HG03060 (cell line): ENCODE measurements at regions not wholly inside any gene's neighbourhood (a gene's known extent, or its start where the extent isn't known, plus 50 kb on each side); places are given as distances from the start of the nearest gene placed in this dataset.

Experiments
- ATAC-seq: cut with Tn5 transposase; IDR thresholded peaks from one replicate; pipeline ENCODE4 v1.9.1; 2021; ENCODE audit warnings: low read depth, moderate number of reproducible peaks; ENCODE audit not compliant: unreplicated experiment

DNA sequence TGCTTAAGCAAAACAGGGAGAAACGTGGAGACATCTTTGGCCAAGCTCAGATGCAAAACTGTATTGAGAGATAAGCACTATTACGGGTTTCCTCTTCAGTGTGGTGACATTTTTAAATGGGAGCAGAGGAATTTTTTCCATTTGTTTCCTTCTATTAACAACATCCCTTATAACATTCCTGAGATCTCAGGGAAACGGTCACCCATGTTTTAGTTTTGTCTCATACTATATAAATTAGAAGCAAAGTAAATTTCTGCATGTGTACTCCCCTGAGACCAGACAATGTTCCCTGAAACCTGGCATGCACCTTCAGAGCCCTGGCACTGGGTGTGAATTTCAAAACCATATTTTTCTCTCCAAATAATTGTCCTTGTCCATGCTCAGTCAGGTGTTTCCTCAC is 57.6 kb upstream of the RNF152 start:
- ATAC-seq: no peak

- ATAC-seq: no peak
Measured at GRCh38 chr18:61949946-61950345, 57.1 kb upstream of the RNF152 start.

GRCh38 chr18:61948846-61949438 is 56.1 kb upstream of the RNF152 start:
- no peak for ATAC-seq

DNA sequence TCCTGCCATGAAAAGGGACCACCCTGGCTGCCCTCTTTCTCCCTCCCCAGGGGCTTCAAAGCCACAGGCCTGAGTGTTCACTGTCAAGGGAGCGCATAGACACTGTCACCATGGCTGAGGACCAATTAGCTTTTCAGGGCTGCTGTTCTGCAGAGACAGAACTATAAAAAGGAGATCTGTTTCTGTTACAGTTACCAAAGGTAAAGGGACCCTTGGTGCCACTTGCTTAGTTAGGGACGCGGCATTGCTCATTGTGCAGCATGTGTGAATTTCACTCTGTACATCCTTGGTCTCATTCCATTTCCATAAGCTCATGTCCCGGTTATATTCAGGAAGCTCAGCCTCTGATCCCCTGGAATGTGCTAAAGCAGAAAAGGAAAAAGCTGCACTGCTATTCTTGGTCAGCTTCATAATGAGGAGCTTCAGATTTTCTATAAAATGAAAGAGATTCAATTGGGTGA is 55.5 kb upstream of the RNF152 start:
- ATAC-seq: no peak

DNA sequence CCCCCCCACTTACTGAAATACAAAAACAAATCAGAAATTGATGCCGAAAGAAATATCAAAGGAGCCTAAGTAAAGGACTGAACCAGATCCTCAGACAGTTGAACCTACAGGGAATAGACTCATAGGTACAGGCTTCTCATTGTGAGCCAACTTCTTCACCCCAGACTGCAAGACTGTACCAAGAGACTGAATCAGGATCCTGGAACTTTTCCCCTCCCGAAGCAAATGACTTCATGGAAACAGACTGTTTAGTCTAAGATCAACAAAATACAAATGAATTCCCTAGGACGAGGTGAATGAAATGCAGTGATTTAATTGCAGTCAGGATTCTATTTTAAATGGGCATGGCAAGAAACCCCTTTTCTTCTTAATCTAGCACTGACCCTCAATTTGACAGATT is 53.6 kb upstream of the RNF152 start:
- no peak for ATAC-seq

DNA sequence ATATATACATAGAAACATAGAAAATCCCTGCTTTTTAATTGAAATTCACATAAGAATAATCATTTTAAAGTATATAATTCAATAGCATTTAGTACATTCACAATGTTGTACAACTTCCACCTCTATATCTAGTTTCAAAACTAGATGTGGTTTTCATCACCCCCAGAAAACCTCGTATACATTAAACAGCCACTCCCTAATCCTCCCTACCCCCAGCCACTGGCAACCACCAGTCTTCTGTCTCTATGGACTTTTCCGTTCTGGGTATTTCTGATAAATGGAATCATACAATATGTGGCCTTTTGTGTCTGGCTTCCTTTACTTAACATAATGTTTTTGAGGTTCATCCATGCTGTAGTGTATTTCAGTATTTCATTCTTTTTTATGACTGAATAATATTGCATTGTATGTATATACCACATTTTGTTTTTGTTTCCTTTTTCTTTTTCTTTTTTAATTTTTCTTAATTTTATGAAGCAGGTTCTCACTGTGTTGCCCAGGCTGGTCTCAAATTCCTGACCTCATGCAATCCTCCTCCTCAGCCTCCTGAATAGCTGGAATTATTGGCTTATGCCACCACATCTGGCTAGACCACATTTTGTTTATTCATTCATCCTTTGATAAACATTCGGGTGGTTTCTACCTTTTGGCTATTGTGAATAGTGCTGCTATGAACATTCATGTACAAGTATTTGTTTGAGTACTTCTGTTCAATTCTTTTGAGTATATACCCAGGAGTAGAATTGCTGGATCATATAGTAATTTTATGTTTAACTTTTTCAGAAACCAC is 50.6 kb upstream of the RNF152 start:
- no peak for ATAC-seq
